Muscle layer of colon (tissue), 2 donors: ENCODE measurements at regions not wholly inside any gene's neighbourhood (a gene's known extent, or its start where the extent isn't known, plus 50 kb on each side); places are given as distances from the start of the nearest gene placed in this dataset.

Experiments
- H3K27ac ChIP-seq: one replicate; pipeline ENCODE4 v1.7.0; 2013; ENCODE audit warnings: low read depth, mild to moderate bottlenecking, low read length, moderate library complexity
- H3K27me3 ChIP-seq, 2 donors: one replicate each; pipeline ENCODE4 v1.7.0; 2013; ENCODE audit warnings: low read length in 2 of 2, mild to moderate bottlenecking in 2 of 2; ENCODE audit not compliant: insufficient read depth in 2 of 2, control insufficient read depth in 1 of 2
- H3K36me3 ChIP-seq: one replicate; pipeline ENCODE4 v1.7.0; 2013; ENCODE audit warnings: mild to moderate bottlenecking, low read length; ENCODE audit not compliant: insufficient read depth
- H3K4me1 ChIP-seq: one replicate; pipeline ENCODE4 v1.7.0; 2013; ENCODE audit warnings: mild to moderate bottlenecking, low read length; ENCODE audit not compliant: insufficient read depth
- H3K4me3 ChIP-seq, 2 donors: one replicate each; pipeline ENCODE4 v1.7.0; 2013; ENCODE audit warnings: low read length in 2 of 2, low read depth in 1 of 2, mild to moderate bottlenecking in 1 of 2, moderate library complexity in 1 of 2
- H3K9ac ChIP-seq: one replicate; pipeline ENCODE4 v1.7.0; 2013; ENCODE audit warnings: low read length
- H3K9me3 ChIP-seq: one replicate; pipeline ENCODE4 v1.7.0; 2013; ENCODE audit warnings: mild to moderate bottlenecking, low read length
- donor health status: abdominal sarcoma.
- donor health status: Adenocarcinoma of cecum.

GRCh38 chr3:28951772-28952556 is 328.9 kb upstream of the RBMS3 start:
- Histone ChIP-seq H3K36me3 (no peaks in the 10 kb centered on the region), H3K9ac (no peak overlapping the region), H3K27me3 (no peaks in the 10 kb centered on the region), H3K4me1 (no peaks in the 10 kb centered on the region), H3K9me3 (no peaks in the 10 kb centered on the region), H3K27ac (no peak overlapping the region), H3K4me3 (no peak overlapping the region)

GRCh38 chr3:28958656-28959055 is 322.2 kb upstream of the RBMS3 start:
- no peak overlapping the region for H3K9ac ChIP-seq
- H3K27me3 ChIP-seq = no peaks in the 10 kb centered on the region
- H3K27ac ChIP-seq = no peak overlapping the region
- H3K4me1 ChIP-seq = no peaks in the 10 kb centered on the region
- no peaks in the 10 kb centered on the region for H3K36me3 ChIP-seq
- H3K4me3 ChIP-seq = no peak overlapping the region
- H3K9me3 ChIP-seq = no peaks in the 10 kb centered on the region

- H3K27me3 ChIP-seq = no peaks in the 10 kb centered on the region
- no peaks in the 10 kb centered on the region for H3K36me3 ChIP-seq
- H3K27ac ChIP-seq = no peak overlapping the region
- H3K9me3 ChIP-seq = no peaks in the 10 kb centered on the region
- no peaks in the 10 kb centered on the region for H3K4me1 ChIP-seq
- no peak overlapping the region for H3K4me3 ChIP-seq
- no peak overlapping the region for H3K9ac ChIP-seq
Measured at GRCh38 chr3:28971156-28971555, 309.7 kb upstream of the RBMS3 start.

- Histone ChIP-seq H3K27me3 (no peaks in the 10 kb centered on the region), H3K36me3 (no peaks in the 10 kb centered on the region), H3K27ac (no peak overlapping the region), H3K4me1 (no peaks in the 10 kb centered on the region), H3K9me3 (no peaks in the 10 kb centered on the region), H3K4me3 (no peak overlapping the region), H3K9ac (no peak overlapping the region)
Measured at GRCh38 chr3:28972921-28973320, 307.9 kb upstream of the RBMS3 start.

- no peaks in the 10 kb centered on the region for H3K4me1 ChIP-seq
- no peaks in the 10 kb centered on the region for H3K27me3 ChIP-seq
- H3K9me3 ChIP-seq = no peaks in the 10 kb centered on the region
- H3K36me3 ChIP-seq = no peaks in the 10 kb centered on the region
- no peak overlapping the region for H3K9ac ChIP-seq
- no peak overlapping the region for H3K27ac ChIP-seq
- no peak overlapping the region for H3K4me3 ChIP-seq
Measured at GRCh38 chr3:28973609-28974008, 307.3 kb upstream of the RBMS3 start.

- Histone ChIP-seq H3K9me3 (no peaks in the 10 kb centered on the region), H3K4me3 (no peak overlapping the region), H3K27me3 (no peaks in the 10 kb centered on the region), H3K27ac (no peak overlapping the region), H3K36me3 (no peaks in the 10 kb centered on the region), H3K9ac (no peak overlapping the region), H3K4me1 (no peaks in the 10 kb centered on the region)
Measured at GRCh38 chr3:28978092-28978491, 302.8 kb upstream of the RBMS3 start.

GRCh38 chr3:28980131-28980530 is 300.7 kb upstream of the RBMS3 start:
- Histone ChIP-seq H3K9me3 (no peaks in the 10 kb centered on the region), H3K4me3 (no peak overlapping the region), H3K9ac (no peak overlapping the region), H3K27me3 (no peaks in the 10 kb centered on the region), H3K27ac (no peak overlapping the region), H3K4me1 (no peaks in the 10 kb centered on the region), H3K36me3 (no peaks in the 10 kb centered on the region)

GRCh38 chr3:28980631-28981030 is 300.2 kb upstream of the RBMS3 start:
- Histone ChIP-seq H3K9ac (no peak overlapping the region), H3K9me3 (no peaks in the 10 kb centered on the region), H3K27me3 (no peaks in the 10 kb centered on the region), H3K4me1 (no peaks in the 10 kb centered on the region), H3K27ac (no peak overlapping the region), H3K4me3 (no peak overlapping the region), H3K36me3 (no peaks in the 10 kb centered on the region)

GRCh38 chr3:28982906-28983305 is 298.0 kb upstream of the RBMS3 start:
- Histone ChIP-seq H3K27ac (no peak overlapping the region), H3K9me3 (no peaks in the 10 kb centered on the region), H3K36me3 (no peaks in the 10 kb centered on the region), H3K4me3 (no peak overlapping the region), H3K4me1 (no peaks in the 10 kb centered on the region), H3K27me3 (no peaks in the 10 kb centered on the region), H3K9ac (no peak overlapping the region)

GRCh38 chr3:28986922-28987321 is 293.9 kb upstream of the RBMS3 start:
- H3K36me3 ChIP-seq = no peaks in the 10 kb centered on the region

GRCh38 chr3:28989646-28990089 is 291.2 kb upstream of the RBMS3 start:
- H3K9ac ChIP-seq = no peak overlapping the region
- no peaks in the 10 kb centered on the region for H3K36me3 ChIP-seq
- no peak overlapping the region for H3K4me3 ChIP-seq
- H3K27ac ChIP-seq = no peak overlapping the region
- H3K27me3 ChIP-seq = no peaks in the 10 kb centered on the region
- no peaks in the 10 kb centered on the region for H3K9me3 ChIP-seq
- no peaks in the 10 kb centered on the region for H3K4me1 ChIP-seq

More at GRCh38 chr3:28986922-28987321, 293.9 kb upstream of the RBMS3 start:
- Histone ChIP-seq H3K27ac (no peak overlapping the region), H3K9me3 (no peaks in the 10 kb centered on the region), H3K9ac (no peak overlapping the region), H3K4me3 (no peak overlapping the region), H3K27me3 (no peaks in the 10 kb centered on the region), H3K4me1 (no peaks in the 10 kb centered on the region)
